GM12892 (cell line): ENCODE measurements at regions not wholly inside any gene's neighbourhood (a gene's known extent, or its start where the extent isn't known, plus 50 kb on each side); places are given as distances from the start of the nearest gene placed in this dataset.

ENCODE experiments used
- DNase-seq: peaks from one replicate; pipeline ENCODE4 v3.0.0; 2011; ENCODE audit not compliant: insufficient read length
- FAIRE-seq: peaks from 2 replicates; lab custom pipeline; 2011; peaks lifted over from hg19 to GRCh38; lab: Jason Lieb, UNC
- POLR2A ChIP-seq: IDR thresholded peaks from 2 replicates; pipeline ENCODE4 v1.6.1; 2011; ENCODE audit warnings: low read depth, low read length, control low read depth
- POLR2AphosphoS5 ChIP-seq: IDR thresholded peaks from 2 replicates; pipeline ENCODE4 v1.6.1; 2011; ENCODE audit warnings: low read depth, low read length, control low read depth
- TAF1 ChIP-seq: IDR thresholded peaks from 2 replicates; pipeline ENCODE4 v1.6.1; 2011; ENCODE audit warnings: low read depth, mild to moderate bottlenecking, control low read depth, low read length, borderline replicate concordance

- FAIRE-seq: no peak
- DNase-seq: no peak
- TF ChIP-seq POLR2AphosphoS5 (no peak), POLR2A (no peak), TAF1 (no peak)
These were observed 449.3 kb upstream of the KLF4 start for GRCh38 chr9:107938801-107939386.

- TF ChIP-seq POLR2A (no peak), POLR2AphosphoS5 (no peak), TAF1 (no peak)
- FAIRE-seq: no peak
- no peak for DNase-seq
These were observed 446.4 kb upstream of the KLF4 start for GRCh38 chr9:107935931-107936330.

DNA sequence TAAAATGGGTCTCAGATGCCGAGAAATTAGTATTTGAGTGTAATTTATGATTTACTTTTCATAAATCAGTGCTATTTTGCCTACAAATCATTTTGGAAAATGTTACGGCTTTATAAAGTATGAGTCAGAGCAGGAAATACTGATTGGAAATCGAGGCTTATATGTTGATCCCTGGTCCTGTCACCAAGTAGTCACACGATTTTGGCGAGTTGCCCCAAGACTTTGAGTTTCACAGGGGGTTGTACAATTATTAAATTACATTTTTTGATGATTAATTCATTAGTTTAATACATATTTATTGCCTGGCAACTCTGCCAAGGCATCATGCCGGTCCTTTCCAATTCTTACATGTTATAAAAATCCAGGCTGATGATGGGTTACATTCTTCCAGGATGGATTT is 443.9 kb upstream of the KLF4 start:
- TF ChIP-seq TAF1 (no peak), POLR2A (no peak)
- DNase-seq (no peak), FAIRE-seq (no peak)

DNA sequence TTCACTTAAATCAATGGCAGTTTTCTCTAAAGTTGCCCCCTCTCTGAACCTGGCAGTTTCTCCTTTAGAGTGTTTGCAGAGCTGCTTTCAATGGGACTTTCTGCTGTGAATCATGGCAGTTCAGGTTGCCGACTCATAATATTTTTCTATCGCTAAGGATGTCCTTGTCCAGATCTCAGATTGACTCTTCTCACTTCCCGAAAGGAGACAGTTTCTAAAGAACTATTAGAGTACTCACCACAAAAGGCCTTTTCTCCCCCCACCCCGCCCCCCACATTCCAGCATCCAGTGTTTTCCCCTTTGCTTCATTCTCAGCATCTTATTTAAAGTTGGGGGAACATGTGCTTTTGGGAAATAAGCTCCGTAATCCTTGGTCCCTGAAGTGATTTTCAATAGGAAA is 443.5 kb upstream of the KLF4 start:
- no peak for FAIRE-seq
- no peak for DNase-seq
- TF ChIP-seq POLR2A: no peak
- TF ChIP-seq POLR2AphosphoS5: no peak

- FAIRE-seq (no peak), DNase-seq (no peak)
- TF ChIP-seq POLR2A: no peak
- TF ChIP-seq POLR2AphosphoS5: no peak
- no peak for TF ChIP-seq TAF1
These were observed 443.0 kb upstream of the KLF4 start for GRCh38 chr9:107932601-107933000.

DNA sequence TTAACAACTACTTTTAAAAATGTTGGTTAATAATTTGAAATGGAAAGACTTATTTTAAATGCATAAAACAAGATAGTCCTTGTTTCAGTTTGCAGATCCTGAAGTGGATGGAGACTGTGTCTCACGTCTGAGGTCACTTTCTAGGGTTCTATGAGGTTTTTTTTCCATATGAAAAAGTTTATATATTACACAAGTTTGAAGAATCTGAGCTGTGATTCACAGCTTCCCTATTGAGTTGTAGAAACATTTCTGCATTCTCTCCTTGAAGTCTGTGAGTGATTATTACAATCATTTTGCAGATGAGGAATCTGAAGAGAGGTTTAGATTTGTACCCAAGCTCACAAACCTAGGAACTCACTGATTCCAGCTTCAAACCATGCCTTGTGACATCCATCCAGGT is 442.5 kb upstream of the KLF4 start:
- no peak for TF ChIP-seq POLR2AphosphoS5
- no peak for TF ChIP-seq POLR2A
- no peak for TF ChIP-seq TAF1
- no peak for DNase-seq
- no peak for FAIRE-seq

- TF ChIP-seq POLR2AphosphoS5: no peak
- no peak for TF ChIP-seq POLR2A
- no peak for TF ChIP-seq TAF1
- no peak for FAIRE-seq
- no peak for DNase-seq
These were observed 441.6 kb upstream of the KLF4 start for GRCh38 chr9:107931071-107931715.

- TF ChIP-seq POLR2AphosphoS5: no peak
- no peak for TF ChIP-seq POLR2A
- no peak for TF ChIP-seq TAF1
- DNase-seq: no peak
- no peak for FAIRE-seq
These were observed 439.9 kb upstream of the KLF4 start for GRCh38 chr9:107929443-107929842.

- TF ChIP-seq TAF1: no peak
- no peak for TF ChIP-seq POLR2A
- no peak for TF ChIP-seq POLR2AphosphoS5
- FAIRE-seq (no peak), DNase-seq (no peak)
These were observed 439.3 kb upstream of the KLF4 start for GRCh38 chr9:107928701-107929371.

DNA sequence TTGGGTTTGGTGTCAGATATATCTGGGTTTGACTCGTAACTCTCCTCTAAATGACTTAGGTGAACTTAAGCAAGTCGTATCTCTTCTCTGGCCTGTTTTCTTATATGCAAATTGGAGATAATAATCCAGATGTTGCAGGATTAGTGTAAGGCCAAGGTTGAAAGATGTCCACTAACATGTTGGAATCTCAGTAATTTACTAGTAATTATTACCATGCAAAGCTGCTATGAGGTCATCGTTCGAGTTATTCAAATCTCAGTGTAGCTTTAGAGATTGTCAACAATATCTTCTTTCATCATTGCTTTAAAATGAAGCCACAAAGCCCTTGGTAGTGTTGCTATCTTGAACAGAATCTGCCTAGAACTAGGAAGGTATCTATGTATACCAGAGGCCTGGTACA is 437.7 kb upstream of the KLF4 start:
- DNase-seq (no peak), FAIRE-seq (no peak)
- TF ChIP-seq POLR2AphosphoS5: no peak
- no peak for TF ChIP-seq POLR2A
- TF ChIP-seq TAF1: no peak

- DNase-seq (no peak), FAIRE-seq (no peak)
- TF ChIP-seq TAF1: no peak
- TF ChIP-seq POLR2AphosphoS5: no peak
- TF ChIP-seq POLR2A: no peak
These were observed 436.3 kb upstream of the KLF4 start for GRCh38 chr9:107925749-107926297.

DNA sequence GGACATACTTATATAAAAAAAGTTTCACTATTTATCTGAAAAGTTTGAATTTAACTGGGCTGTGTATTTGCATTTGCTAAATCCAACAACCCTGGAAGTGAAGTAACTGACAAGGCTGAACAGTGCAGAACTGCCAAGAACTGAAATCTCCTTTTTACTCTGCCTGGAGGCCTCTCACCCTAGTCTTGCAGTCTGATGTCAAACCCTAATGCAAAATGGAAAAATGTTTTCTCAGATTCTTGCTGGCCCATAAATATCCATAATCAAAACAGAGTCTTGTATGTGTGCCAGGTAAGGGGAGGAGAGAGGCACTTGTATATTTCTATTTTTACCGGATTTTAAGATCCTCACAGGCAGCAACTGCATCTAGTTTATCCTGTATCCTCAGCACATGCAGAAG is 432.7 kb upstream of the KLF4 start:
- no peak for FAIRE-seq
- TF ChIP-seq TAF1 (no peak), POLR2A (no peak), POLR2AphosphoS5 (no peak)
- DNase-seq: no peak
